HG02943 (cell line): ENCODE measurements at regions not wholly inside any gene's neighbourhood (a gene's known extent, or its start where the extent isn't known, plus 50 kb on each side); places are given as distances from the start of the nearest gene placed in this dataset.
"Not testable (repeated sequence)": the region's sequence is repeated elsewhere in the genome, so short reads cannot be mapped to it uniquely, and the experiment has no call there.

Experiments used
- ATAC-seq: cut with Tn5 transposase; IDR thresholded peaks from one replicate; pipeline ENCODE4 v1.9.1; 2021; ENCODE audit warnings: mild to moderate bottlenecking, low read depth, moderate library complexity; ENCODE audit not compliant: unreplicated experiment

DNA sequence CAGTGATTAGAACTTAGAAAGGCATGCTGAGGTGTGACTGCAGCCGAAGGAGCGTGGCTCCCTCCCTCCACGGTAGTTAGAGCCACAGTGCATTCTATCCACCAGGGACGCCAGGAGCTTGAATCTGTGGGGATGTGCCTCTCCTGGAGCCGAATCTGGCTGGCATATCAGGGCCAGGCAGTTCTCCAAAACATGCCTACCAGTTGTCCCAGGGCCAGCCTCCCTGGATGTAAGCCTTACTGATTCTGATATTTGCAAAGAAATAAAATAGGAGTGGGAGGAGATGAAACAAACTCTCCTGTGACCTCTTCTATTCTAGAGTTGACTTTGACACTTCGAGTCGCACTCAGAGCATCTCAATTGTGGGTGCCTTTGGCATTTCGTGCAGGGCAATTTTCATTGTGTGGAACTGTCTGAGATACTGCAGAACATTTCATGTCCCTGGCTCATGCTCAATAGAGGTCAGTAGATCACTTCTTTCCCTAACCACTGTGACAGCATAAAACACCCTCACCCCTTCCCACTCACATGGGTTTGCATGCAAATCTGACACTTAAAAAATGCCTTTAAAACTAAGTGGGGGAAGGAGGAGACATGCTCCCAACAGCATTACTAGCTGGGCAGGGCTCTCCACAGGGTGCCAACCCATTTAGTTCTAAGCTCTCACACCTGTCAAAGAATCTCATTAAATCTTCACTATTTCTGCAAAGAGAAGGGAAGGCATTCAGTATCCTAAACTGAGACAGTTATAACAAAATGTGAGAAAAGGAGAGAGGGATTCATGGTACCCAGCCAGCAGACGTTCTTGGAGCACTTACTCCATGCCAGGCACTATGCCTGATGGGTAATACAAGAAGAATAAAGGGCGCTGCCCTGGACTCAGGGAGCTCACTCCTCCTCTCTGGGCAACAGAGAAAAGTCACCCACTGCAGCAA lies 378.9 kb downstream of the PREX1 start:
- no peak for ATAC-seq

GRCh38 chr20:48447456-48447855 lies 380.3 kb downstream of the PREX1 start:
- no peak for ATAC-seq

DNA sequence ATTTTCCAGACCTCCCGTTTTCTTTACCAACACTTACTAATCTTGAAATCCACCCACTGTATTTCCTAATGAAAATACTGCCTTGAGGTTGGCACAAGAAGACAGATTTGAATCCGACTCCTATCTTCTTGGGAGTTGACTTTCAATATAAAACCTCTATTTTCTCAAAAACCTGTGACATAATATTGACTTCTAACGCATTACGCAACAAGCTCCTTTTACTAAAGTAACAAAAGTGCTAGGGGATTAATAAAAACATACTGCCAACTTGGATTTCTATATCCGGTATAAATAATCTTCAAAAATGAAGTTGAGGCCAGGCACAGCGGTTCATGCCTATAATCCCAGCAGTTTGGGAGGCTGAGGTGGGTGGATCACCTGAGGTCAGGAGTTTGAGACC lies 382.0 kb downstream of the PREX1 start:
- no peak for ATAC-seq

- ATAC-seq, result no peak
These were observed 383.6 kb downstream of the PREX1 start for GRCh38 chr20:48444249-48444648.

- no peak for ATAC-seq
These were observed 386.9 kb downstream of the PREX1 start for GRCh38 chr20:48440916-48441315.

GRCh38 chr20:48440261-48440660 lies 387.5 kb downstream of the PREX1 start:
- ATAC-seq, result not testable (repeated sequence)

DNA sequence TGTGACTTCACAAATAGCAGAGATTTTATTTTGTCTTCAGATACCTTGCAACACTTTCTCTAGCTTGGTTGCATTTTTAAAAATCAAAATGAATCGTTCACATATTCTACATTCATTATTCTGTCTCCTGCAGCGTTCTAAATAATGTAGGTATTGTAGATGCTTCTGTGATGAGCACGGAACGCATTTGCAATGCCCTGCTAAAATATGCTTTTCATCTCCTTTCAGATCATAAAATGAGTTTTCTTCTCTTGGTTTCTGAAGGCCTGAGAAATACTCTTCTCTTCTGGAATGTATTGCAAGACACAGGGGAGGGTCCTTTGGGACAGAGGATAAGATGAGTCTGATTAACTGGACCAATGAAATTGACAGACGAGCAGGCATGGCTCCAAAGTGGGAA lies 390.7 kb downstream of the PREX1 start:
- ATAC-seq, result no peak

- ATAC-seq, result not testable (repeated sequence)
These were observed 391.2 kb downstream of the PREX1 start for GRCh38 chr20:48436609-48437008.

DNA sequence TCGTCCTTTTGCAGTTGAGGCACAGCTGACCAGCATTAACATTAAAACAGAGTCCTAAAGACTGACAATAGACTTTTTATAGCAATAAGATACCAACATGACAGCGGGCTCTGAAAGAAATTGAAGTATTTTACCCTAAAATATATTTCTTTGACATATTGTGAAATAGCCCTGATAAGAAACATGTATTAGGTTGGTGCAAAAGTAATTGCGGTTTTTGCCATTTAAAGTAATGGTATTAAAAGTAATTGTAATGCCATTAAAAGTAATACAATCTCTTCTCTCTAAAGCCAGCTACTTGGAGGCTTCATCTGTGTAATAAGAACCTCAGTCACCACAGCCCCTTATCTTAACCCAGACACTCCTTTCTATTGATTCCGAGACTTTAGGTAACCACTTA lies 394.6 kb downstream of the PREX1 start:
- no peak for ATAC-seq

DNA sequence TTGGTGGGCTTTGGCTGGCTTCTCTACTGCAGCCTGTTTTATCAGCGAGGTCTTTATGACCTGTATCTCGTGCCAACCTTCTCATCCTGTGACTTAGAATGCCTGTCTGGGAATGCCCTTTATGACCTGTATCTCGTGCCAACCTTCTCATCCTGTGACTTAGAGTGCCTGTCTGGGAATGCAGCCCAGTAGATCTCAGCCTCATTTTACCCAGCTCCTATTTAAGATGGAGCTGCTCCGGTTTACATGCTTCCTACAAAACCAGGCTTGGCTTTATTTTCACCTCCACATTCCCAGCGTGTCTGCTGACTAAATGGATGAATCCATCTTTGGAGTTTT lies 395.3 kb downstream of the PREX1 start:
- no peak for ATAC-seq

DNA sequence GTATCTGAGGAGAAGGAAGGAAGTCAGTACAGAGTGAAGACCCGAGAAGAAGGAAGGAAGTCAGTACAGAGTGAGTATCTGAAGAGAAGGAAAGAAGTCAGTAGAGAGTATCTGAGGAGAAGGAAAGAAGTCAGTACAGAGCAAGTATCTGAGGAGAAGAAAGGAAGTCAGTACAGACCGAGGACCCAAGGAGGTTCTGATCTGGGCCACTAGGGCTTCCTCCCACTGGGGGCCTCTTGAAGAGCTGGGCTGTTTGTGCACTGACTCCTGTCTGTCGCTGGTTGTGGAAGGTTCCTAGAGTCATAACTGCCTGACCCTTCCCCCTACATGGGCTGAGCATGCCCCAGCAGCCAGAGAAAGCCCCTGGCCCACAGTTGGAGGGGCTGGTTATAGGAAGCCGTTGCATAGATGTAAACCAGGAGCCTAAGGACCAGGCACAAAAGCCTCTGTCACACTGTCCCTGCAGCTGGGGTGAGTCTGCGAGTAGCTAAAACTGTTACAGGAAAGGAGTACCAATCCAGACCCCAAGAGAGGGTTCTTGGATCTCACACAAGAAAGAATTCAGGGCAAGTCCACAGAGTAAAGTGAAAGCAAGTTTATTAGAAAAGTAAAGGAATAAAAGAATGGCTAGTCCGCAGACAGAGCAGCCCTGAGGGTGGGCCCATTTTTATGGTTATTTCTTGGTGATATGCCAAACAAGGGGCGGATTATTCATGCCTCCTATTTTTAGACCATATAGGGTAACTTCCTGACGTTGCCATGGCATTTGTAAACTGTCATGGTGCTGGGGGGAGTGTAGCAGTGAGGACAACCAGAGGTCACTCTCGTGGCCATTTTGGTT lies 395.9 kb downstream of the PREX1 start:
- ATAC-seq, result no peak

- ATAC-seq, result no peak
These were observed 401.2 kb downstream of the PREX1 start for GRCh38 chr20:48426630-48427029.

GRCh38 chr20:48425817-48426612 lies 401.8 kb downstream of the PREX1 start:
- no peak for ATAC-seq

DNA sequence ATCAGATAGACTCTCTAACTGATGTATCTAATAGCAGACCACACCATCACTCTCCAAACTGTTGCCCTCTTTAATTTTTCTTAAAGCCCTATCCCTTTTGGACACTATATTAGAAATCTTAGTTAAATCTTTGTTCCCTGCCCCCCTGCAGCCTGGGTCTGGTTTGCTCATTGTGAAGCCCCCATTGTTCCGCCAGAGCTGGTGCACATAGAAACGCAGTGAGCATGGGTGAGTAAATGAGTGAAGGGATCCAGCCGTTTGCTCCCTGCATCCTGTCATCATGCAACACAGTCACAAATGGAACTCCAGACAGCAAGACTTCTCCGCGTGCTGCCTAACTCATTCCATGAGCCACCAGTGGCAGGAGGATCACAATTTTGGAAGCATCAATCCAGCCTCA lies 402.5 kb downstream of the PREX1 start:
- ATAC-seq, result no peak

DNA sequence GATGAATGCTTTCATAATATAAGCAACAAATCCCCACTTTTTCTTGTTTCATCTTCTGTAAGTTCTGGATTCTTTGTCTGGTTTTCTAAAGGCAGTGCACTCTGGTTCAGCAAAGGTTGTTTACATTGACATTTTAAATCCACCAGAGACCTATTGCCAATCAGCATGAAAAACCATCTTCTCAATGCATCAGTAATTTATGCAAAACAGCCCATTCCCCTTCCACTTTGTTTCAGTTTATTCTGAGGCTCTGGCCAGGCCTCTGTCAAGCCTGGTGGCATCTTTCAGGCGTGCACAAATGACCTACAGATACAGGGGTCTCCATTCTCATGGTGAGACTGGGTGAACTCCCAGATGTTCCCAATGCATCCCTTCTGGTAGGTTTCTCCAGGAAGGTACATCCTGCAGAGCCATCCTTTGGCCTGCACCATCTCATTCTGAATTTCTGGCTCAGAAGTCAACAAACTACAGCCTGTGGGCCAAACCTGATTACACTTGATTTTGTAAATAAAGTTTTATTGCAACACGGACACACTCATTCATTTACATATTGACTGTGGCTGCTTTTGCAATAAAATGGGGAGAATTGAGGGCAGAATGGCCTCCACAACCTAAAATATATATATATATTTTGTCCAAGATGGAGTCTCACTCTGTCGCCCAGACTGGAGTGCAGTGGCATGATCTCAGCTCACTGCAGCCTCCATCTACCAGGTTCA lies 405.4 kb downstream of the PREX1 start:
- no peak for ATAC-seq

DNA sequence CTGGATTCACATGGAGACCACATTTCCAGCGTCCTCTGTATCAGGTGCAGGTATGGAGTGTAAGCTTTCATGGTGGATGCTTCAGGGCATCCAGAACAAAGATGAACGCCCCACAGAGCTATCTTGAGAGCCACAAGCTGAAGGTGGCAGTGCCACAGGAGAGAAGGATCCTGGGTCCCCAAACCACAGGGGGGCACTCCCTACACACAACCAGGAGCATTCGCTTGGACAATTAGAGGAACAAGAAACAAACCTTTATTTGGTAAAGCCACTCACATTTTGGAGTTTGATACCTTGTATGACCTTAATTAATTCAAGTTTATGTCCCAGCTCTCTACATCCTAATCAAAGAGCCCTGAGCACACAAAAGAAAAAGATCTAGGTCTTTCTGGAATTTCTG lies 406.3 kb downstream of the PREX1 start:
- no peak for ATAC-seq

- ATAC-seq, result no peak
These were observed 407.6 kb downstream of the PREX1 start for GRCh38 chr20:48420176-48420575.

DNA sequence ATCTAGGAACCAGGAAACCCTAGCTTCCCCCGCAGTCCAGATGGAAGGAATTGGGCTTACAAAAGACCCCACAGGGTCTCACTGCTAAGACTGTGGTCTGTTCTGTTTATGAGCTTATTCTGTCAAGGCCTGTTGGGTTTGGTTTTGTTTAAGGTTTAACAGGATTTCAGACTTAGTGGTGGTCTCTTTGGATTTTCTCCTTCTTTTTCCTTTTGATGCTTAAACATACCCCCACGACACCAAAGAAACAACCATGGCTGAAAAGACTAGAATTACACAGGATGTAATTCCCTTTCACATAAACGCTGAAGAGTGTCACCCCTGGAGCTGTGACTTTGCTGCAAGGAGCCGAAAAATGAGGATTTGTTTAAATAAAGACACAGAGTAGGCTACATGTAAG lies 408.6 kb downstream of the PREX1 start:
- ATAC-seq, result no peak

- ATAC-seq, result no peak
These were observed 411.8 kb downstream of the PREX1 start for GRCh38 chr20:48416002-48416401.

DNA sequence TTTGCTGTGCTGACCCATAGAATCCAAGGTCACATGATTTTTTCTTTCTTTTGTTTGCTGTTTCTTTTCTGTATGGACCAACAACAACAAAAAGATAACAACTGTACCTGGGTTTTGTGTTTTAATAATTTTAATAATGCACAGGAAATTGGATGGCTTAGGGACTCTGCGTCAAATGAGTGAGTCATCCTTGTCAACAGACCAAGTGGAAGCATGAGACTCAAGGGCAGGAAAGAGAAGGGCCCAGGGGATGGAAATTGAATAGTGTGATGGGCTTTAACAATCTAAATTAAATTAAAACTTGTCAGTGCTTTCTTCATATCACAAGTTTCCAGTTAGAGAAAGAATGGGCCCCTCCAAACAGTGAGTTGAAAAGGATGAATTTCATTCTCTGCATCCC lies 413.0 kb downstream of the PREX1 start:
- no peak for ATAC-seq
